GM12891 (cell line): ENCODE measurements at regions not wholly inside any gene's neighbourhood (a gene's known extent, or its start where the extent isn't known, plus 50 kb on each side); places are given as distances from the start of the nearest gene placed in this dataset.

ENCODE experiments used
- PAX5 ChIP-seq: IDR thresholded peaks from 2 replicates; pipeline ENCODE4 v1.6.1; 2011; ENCODE audit warnings: low read length, moderate library complexity, mild to moderate bottlenecking; ENCODE audit not compliant: insufficient read depth, severe bottlenecking
- POLR2A ChIP-seq: IDR thresholded peaks from 2 replicates; pipeline ENCODE4 v1.6.1; 2011; ENCODE audit warnings: low read depth, low read length, control low read depth
- POLR2AphosphoS5 ChIP-seq: IDR thresholded peaks from 2 replicates; pipeline ENCODE4 v1.6.1; 2011; ENCODE audit warnings: low read depth, low read length, control low read depth
- POU2F2 ChIP-seq: IDR thresholded peaks from 2 replicates; pipeline ENCODE4 v1.6.1; 2011; ENCODE audit warnings: low read depth, mild to moderate bottlenecking, control low read depth, low read length, moderate library complexity
- SPI1 ChIP-seq: IDR thresholded peaks from 2 replicates; pipeline ENCODE4 v1.6.1; 2011; ENCODE audit warnings: low read depth, low read length, control low read depth
- TAF1 ChIP-seq: IDR thresholded peaks from 2 replicates; pipeline ENCODE4 v1.6.1; 2011; ENCODE audit warnings: low read depth, low read length, control low read depth

DNA sequence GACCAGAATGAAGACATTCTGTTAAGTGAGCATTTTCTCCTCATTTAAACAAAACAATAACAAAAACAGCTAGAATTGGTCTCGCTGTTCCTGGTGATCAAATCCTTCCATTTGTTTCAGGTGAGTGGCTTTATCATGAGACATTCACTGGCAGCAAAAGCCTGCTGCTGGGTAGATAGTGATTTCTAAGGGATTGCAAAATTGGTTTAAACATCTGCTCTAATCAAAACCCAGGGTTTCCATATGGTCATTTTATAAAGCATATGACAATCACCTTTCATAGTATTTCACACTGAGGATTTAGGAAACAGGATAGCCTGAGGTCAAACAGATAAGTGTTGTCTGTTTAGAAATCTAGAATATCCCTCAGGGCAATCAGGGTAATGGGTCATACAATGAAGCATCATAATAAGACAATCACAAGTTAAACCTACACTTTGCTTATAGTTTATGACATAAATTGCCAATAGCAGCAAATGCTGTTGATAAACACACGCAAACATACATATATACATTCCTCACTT is 769.6 kb upstream of the C9orf72 start:
- TF ChIP-seq POLR2A (no peak), POLR2AphosphoS5 (no peak), SPI1 (no peak), TAF1 (no peak), POU2F2 (no peak), PAX5 (no peak)
